Lower leg skin (tissue), 3 donors: ENCODE measurements at regions not wholly inside any gene's neighbourhood (a gene's known extent, or its start where the extent isn't known, plus 50 kb on each side); places are given as distances from the start of the nearest gene placed in this dataset.

Experiments
- CTCF ChIP-seq, 3 donors: fragments of 450-650 bp; IDR thresholded peaks; one replicate each; pipeline ENCODE4 v1.5.1; 2016; ENCODE audit warnings: antibody characterized with exemption in 3 of 3, mild to moderate bottlenecking in 3 of 3, moderate library complexity in 2 of 3
- POLR2A ChIP-seq, 2 donors: fragments of 450-650 bp; IDR thresholded peaks; one replicate each; pipeline ENCODE4 v1.6.1; 2016 to 2017; ENCODE audit warnings: antibody characterized with exemption in 2 of 2, mild to moderate bottlenecking in 1 of 2, moderate library complexity in 1 of 2

GRCh38 chr6:165081944-165082532 lies 227.4 kb downstream of the C6orf118 start:
- TF ChIP-seq CTCF (IDR thresholded peaks at IDR 0.05), result no peak
- TF ChIP-seq POLR2A (IDR thresholded peaks at IDR 0.05), result no peak
